Stomach (tissue), 4 donors: ENCODE measurements at regions not wholly inside any gene's neighbourhood (a gene's known extent, or its start where the extent isn't known, plus 50 kb on each side); places are given as distances from the start of the nearest gene placed in this dataset.

Experiments used
- POLR2A ChIP-seq, 4 donors: fragments of 450-650 bp; IDR thresholded peaks; one replicate each; pipeline ENCODE4 v1.6.1; 2016; ENCODE audit warnings: antibody characterized with exemption in 4 of 4, control low read depth in 2 of 4, mild to moderate bottlenecking in 1 of 4, moderate library complexity in 1 of 4
- POLR2AphosphoS5 ChIP-seq, 3 donors: sonication (generic); formaldehyde crosslinking; IDR thresholded peaks; one replicate each; pipeline ENCODE4 v1.6.1; 2016; ENCODE audit warnings: antibody characterized with exemption in 3 of 3
- TF ChIP-seq, protein P1 (sequence below), 7 experiments: fragments of 450-650 bp in 4 of 7; fragments of 200-600 bp in 3 of 7; sonication (generic) in 3 of 7; IDR thresholded peaks; one replicate each; pipeline ENCODE4 v1.5.1; 2016 to 2019; ENCODE audit warnings: antibody characterized with exemption in 7 of 7, control low read depth in 2 of 7, mild to moderate bottlenecking in 1 of 7

DNA sequence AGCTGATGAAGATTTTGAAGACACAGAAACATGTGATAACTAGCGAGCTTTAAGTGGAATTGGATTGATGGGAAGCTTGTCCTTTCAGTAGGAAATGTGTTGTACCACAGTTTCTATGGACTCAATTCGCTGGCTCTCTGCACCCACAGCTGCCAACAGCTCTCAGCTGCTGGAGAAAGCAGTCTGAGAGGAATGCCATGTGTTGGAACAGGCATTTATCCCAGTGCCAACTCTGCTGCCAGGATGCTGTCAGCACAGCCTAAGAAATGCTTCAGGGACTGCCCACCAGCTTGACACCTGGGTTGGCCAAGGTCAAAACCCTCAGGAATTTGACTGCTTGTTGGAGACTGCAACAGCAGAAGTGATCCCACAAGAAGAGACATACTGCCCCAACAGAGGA, 193.0 kb upstream of the THSD7B start:
- TF ChIP-seq POLR2A (IDR thresholded peaks at IDR 0.05) = no peak
- TF ChIP-seq, protein P1, sequence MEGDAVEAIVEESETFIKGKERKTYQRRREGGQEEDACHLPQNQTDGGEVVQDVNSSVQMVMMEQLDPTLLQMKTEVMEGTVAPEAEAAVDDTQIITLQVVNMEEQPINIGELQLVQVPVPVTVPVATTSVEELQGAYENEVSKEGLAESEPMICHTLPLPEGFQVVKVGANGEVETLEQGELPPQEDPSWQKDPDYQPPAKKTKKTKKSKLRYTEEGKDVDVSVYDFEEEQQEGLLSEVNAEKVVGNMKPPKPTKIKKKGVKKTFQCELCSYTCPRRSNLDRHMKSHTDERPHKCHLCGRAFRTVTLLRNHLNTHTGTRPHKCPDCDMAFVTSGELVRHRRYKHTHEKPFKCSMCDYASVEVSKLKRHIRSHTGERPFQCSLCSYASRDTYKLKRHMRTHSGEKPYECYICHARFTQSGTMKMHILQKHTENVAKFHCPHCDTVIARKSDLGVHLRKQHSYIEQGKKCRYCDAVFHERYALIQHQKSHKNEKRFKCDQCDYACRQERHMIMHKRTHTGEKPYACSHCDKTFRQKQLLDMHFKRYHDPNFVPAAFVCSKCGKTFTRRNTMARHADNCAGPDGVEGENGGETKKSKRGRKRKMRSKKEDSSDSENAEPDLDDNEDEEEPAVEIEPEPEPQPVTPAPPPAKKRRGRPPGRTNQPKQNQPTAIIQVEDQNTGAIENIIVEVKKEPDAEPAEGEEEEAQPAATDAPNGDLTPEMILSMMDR (IDR thresholded peaks at IDR 0.05) = no peak
- TF ChIP-seq POLR2AphosphoS5 (IDR thresholded peaks at IDR 0.05) = no peak
